GM10266 (cell line): ENCODE measurements at regions not wholly inside any gene's neighbourhood (a gene's known extent, or its start where the extent isn't known, plus 50 kb on each side); places are given as distances from the start of the nearest gene placed in this dataset.

Experiments
- DNase-seq: peaks from one replicate; pipeline ENCODE4 v3.0.0; 2012; ENCODE audit errors: extremely low spot score
- CTCF ChIP-seq: IDR thresholded peaks from 2 replicates; pipeline ENCODE4 v1.5.1; 2012; ENCODE audit warnings: mild to moderate bottlenecking, low read depth; ENCODE audit not compliant: control insufficient read depth, insufficient read depth; ENCODE audit errors: missing control alignments

GRCh38 chr12:127328867-127329266 is 938.1 kb upstream of the TMEM132C start:
- no peak for TF ChIP-seq CTCF
- no peak for DNase-seq

- TF ChIP-seq CTCF: no peak
Observed at GRCh38 chr12:127334365-127334764, 932.6 kb upstream of the TMEM132C start.

GRCh38 chr12:127334912-127335644 is 931.9 kb upstream of the TMEM132C start:
- DNase-seq: no peak
- no peak for TF ChIP-seq CTCF

More at GRCh38 chr12:127334365-127334764, 932.6 kb upstream of the TMEM132C start:
- no peak for DNase-seq

- TF ChIP-seq CTCF: no peak
- DNase-seq: no peak
Observed at GRCh38 chr12:127336416-127336815, 930.6 kb upstream of the TMEM132C start.

GRCh38 chr12:127339065-127339464 is 927.9 kb upstream of the TMEM132C start:
- TF ChIP-seq CTCF: no peak
- DNase-seq: no peak

- TF ChIP-seq CTCF: no peak
Observed at GRCh38 chr12:127340381-127340780, 926.6 kb upstream of the TMEM132C start.

GRCh38 chr12:127342861-127343260 is 924.1 kb upstream of the TMEM132C start:
- TF ChIP-seq CTCF: no peak
- no peak for DNase-seq

More at GRCh38 chr12:127340381-127340780, 926.6 kb upstream of the TMEM132C start:
- DNase-seq: no peak
